ENCODE measurements at regions not wholly inside any gene's neighbourhood (a gene's known extent, or its start where the extent isn't known, plus 50 kb on each side); places are given as distances from the start of the nearest gene placed in this dataset.

DNA sequence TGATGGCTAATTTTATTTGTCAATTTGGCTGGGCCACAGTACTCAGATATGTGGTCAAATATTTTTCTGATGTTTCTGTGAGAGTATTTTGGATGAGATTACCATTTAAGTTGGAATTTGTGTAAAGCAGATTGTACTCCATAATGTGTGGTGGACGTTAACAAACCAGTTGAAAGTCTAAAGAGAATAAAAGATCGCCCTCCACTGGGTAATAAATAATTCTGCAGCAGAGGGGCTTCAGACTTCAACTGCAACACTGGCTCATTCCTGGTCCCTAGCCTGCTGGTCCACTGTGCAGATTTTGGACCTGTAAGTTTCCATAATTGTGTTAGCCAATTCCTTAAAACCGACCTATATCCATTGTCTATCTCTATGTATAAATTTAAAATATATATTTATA, 540.3 kb downstream of the PCDH18 start:
- H3K9me3 Mint-ChIP-seq = peaks cover 7% of the 10 kb centered on the region
- no peak overlapping the region for H3K4me3 Mint-ChIP-seq
- no peaks in the 10 kb centered on the region for H3K36me3 Mint-ChIP-seq (ENCODE audit: low read depth)
- H3K27ac Mint-ChIP-seq (ENCODE audit: unreplicated experiment) = no peak overlapping the region
- no peaks in the 10 kb centered on the region for H3K27me3 Mint-ChIP-seq (ENCODE audit: low read depth)
- TF ChIP-seq, protein P1, sequence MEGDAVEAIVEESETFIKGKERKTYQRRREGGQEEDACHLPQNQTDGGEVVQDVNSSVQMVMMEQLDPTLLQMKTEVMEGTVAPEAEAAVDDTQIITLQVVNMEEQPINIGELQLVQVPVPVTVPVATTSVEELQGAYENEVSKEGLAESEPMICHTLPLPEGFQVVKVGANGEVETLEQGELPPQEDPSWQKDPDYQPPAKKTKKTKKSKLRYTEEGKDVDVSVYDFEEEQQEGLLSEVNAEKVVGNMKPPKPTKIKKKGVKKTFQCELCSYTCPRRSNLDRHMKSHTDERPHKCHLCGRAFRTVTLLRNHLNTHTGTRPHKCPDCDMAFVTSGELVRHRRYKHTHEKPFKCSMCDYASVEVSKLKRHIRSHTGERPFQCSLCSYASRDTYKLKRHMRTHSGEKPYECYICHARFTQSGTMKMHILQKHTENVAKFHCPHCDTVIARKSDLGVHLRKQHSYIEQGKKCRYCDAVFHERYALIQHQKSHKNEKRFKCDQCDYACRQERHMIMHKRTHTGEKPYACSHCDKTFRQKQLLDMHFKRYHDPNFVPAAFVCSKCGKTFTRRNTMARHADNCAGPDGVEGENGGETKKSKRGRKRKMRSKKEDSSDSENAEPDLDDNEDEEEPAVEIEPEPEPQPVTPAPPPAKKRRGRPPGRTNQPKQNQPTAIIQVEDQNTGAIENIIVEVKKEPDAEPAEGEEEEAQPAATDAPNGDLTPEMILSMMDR (conservative IDR thresholded peaks at IDR 0.05) = no peak
- DNase-seq (ENCODE audit: low read depth, low spot score) = no peak
- H3K4me1 Mint-ChIP-seq = no peaks in the 10 kb centered on the region

DNA sequence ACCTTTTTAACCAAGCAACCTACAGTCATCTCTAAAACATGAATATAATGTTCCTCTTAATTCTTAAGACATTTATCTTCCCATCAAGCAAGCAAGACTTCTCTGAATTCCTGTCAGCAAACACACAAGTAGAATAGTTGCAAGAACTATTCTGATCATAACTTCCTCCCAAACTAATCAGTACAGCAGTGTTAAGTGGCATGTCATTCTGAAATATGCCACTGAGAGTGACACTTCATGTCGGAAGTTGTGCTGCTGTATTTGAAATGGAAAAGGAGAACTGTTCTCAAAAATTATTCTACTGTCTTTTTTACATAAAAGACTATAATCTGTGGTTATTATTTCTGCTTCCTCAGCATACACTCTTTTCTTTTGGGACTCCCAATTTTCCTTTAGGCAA, 546.6 kb downstream of the PCDH18 start:
- Mint-ChIP-seq H3K4me3 (no peak overlapping the region), H3K4me1 (no peaks in the 10 kb centered on the region), H3K27ac (ENCODE audit: unreplicated experiment) (no peak overlapping the region), H3K36me3 (ENCODE audit: low read depth) (no peaks in the 10 kb centered on the region), H3K27me3 (ENCODE audit: low read depth) (no peaks in the 10 kb centered on the region), H3K9me3 (no peaks in the 10 kb centered on the region)
- no peak for DNase-seq (ENCODE audit: low read depth, low spot score)
- TF ChIP-seq, protein P1 (conservative IDR thresholded peaks at IDR 0.05) = no peak

DNA sequence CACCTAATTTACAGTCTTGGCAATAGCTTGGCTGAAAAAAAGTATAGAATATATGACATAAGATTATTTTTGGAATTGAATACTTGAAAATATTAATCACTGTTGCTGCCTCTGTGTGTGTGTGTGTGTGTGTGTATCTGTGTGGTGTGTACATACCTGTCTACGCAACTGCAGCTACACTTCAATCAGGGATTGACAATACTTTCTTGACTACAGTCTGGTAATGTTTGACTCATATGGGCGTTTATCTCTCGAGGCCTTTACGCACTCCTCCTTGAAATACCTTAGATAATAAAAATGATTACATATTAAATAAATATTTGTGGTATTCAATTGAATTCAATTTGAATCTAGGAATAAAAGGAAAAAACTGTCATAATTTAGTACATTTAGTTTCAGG, 565.2 kb downstream of the PCDH18 start:
- Mint-ChIP-seq H3K9me3 (no peaks in the 10 kb centered on the region), H3K27me3 (ENCODE audit: low read depth) (no peaks in the 10 kb centered on the region), H3K36me3 (ENCODE audit: low read depth) (no peaks in the 10 kb centered on the region), H3K27ac (ENCODE audit: unreplicated experiment) (no peak overlapping the region), H3K4me1 (no peaks in the 10 kb centered on the region), H3K4me3 (no peak overlapping the region)
- no peak for DNase-seq (ENCODE audit: low read depth, low spot score)
- TF ChIP-seq, protein P1 (conservative IDR thresholded peaks at IDR 0.05) = no peak

DNA sequence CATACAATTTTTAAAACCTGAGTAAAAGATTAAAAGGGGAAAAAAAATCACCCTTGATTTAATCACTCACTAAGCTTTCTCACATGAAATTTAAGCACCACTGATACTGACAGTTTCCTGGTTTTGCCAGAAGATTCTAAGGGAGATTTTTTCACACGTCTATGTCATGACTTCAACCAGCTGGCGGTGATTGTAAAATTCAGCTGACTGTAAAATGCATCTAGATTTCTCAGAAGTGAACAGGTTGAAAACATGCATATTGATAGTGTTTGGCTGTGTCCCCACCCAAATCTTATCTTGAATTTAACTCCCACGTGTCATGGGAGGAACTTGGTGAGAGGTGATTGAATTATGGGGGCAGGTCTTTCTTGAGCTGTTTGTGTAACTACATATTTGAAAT, 566.8 kb downstream of the PCDH18 start:
- Mint-ChIP-seq H3K4me1 (no peaks in the 10 kb centered on the region), H3K4me3 (no peak overlapping the region), H3K27ac (ENCODE audit: unreplicated experiment) (no peak overlapping the region), H3K9me3 (no peaks in the 10 kb centered on the region), H3K27me3 (ENCODE audit: low read depth) (no peaks in the 10 kb centered on the region), H3K36me3 (ENCODE audit: low read depth) (no peaks in the 10 kb centered on the region)
- DNase-seq (ENCODE audit: low read depth, low spot score) = no peak
- TF ChIP-seq, protein P1 (conservative IDR thresholded peaks at IDR 0.05) = no peak

DNA sequence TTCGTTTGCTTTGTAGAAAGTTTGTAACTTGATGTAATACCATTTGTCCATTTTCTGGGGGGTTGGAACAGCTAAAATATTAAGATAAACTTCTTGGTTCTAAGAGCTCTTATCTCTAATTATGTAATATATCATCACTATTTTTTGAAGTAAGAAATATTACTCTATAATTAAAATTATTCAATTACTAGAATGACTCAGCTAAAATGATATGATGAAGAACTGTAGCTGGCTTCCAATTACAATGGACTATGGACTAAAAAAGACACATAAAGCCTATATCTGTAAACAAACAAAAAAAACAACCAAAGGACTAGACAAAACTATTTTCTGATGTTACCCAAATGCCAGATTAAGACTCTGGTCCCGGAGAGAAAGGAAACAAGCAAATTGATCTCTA, 569.4 kb downstream of the PCDH18 start:
- Mint-ChIP-seq H3K36me3 (ENCODE audit: low read depth) (no peaks in the 10 kb centered on the region), H3K9me3 (no peaks in the 10 kb centered on the region), H3K4me1 (no peaks in the 10 kb centered on the region), H3K27ac (ENCODE audit: unreplicated experiment) (no peak overlapping the region), H3K4me3 (no peak overlapping the region), H3K27me3 (ENCODE audit: low read depth) (no peaks in the 10 kb centered on the region)
- TF ChIP-seq, protein P1 (conservative IDR thresholded peaks at IDR 0.05) = no peak
- no peak for DNase-seq (ENCODE audit: low read depth, low spot score)
